GM10266 (cell line): ENCODE measurements at regions not wholly inside any gene's neighbourhood (a gene's known extent, or its start where the extent isn't known, plus 50 kb on each side); places are given as distances from the start of the nearest gene placed in this dataset.

Experiments used
- DNase-seq: peaks from one replicate; pipeline ENCODE4 v3.0.0; 2012; ENCODE audit errors: extremely low spot score
- TF ChIP-seq, protein P1 (sequence below): IDR thresholded peaks from 2 replicates; pipeline ENCODE4 v1.5.1; 2012; ENCODE audit warnings: mild to moderate bottlenecking, low read depth; ENCODE audit not compliant: control insufficient read depth, insufficient read depth; ENCODE audit errors: missing control alignments

GRCh38 chr4:161008527-161008926 lies 1155.3 kb downstream of the FSTL5 start:
- TF ChIP-seq, protein P1, sequence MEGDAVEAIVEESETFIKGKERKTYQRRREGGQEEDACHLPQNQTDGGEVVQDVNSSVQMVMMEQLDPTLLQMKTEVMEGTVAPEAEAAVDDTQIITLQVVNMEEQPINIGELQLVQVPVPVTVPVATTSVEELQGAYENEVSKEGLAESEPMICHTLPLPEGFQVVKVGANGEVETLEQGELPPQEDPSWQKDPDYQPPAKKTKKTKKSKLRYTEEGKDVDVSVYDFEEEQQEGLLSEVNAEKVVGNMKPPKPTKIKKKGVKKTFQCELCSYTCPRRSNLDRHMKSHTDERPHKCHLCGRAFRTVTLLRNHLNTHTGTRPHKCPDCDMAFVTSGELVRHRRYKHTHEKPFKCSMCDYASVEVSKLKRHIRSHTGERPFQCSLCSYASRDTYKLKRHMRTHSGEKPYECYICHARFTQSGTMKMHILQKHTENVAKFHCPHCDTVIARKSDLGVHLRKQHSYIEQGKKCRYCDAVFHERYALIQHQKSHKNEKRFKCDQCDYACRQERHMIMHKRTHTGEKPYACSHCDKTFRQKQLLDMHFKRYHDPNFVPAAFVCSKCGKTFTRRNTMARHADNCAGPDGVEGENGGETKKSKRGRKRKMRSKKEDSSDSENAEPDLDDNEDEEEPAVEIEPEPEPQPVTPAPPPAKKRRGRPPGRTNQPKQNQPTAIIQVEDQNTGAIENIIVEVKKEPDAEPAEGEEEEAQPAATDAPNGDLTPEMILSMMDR, result no peak
- no peak for DNase-seq

DNA sequence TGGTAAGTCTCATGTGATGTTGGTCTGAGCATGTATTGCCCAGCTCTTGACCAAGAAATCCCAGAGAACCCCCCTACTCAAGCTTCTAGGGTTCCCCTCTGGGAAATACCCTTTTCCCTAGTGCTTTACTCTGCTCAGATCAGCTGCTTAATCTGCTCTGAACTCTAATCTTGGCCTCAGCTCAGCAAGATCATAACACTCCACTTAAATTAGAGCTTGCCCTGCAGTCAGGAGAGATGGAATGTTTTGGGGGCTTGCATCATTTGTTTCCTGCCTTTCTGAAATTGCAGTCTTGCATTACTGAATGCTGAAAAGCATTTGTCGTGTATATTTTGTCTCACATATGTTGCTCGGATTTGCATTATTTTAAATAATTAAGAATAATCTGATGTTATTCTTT lies 1153.6 kb downstream of the FSTL5 start:
- DNase-seq, result no peak
- TF ChIP-seq, protein P1, result no peak
